Neural crest cell (in vitro differentiated cells): ENCODE measurements at regions not wholly inside any gene's neighbourhood (a gene's known extent, or its start where the extent isn't known, plus 50 kb on each side); places are given as distances from the start of the nearest gene placed in this dataset.

Source experiments
- DNase-seq: peaks from one replicate; pipeline ENCODE4 v3.0.0; 2021; ENCODE audit warnings: low read depth, mixed read lengths, low spot score
- H3K27ac Mint-ChIP-seq: one replicate; pipeline ENCODE4 v1.8.0; 2021; ENCODE audit warnings: mild to moderate bottlenecking, mixed read lengths; ENCODE audit not compliant: unreplicated experiment
- H3K27me3 Mint-ChIP-seq: 2 replicates; pipeline ENCODE4 v1.8.0; 2021; ENCODE audit warnings: low read depth, mild to moderate bottlenecking, mixed read lengths
- H3K36me3 Mint-ChIP-seq: 2 replicates; pipeline ENCODE4 v1.8.0; 2021; ENCODE audit warnings: low read depth, mild to moderate bottlenecking, mixed read lengths
- H3K4me1 Mint-ChIP-seq: 2 replicates; pipeline ENCODE4 v1.8.0; 2021; ENCODE audit warnings: mixed read lengths
- H3K4me3 Mint-ChIP-seq: one replicate; pipeline ENCODE4 v1.8.0; 2021; ENCODE audit warnings: mild to moderate bottlenecking, mixed read lengths
- H3K9me3 Mint-ChIP-seq: 2 replicates; pipeline ENCODE4 v1.8.0; 2021; ENCODE audit warnings: mixed read lengths
- TF ChIP-seq, protein P1 (sequence below): fragments of 200-600 bp; sonication (generic); conservative IDR thresholded peaks from 2 replicates; pipeline ENCODE4 v1.5.0; 2021; ENCODE audit warnings: antibody characterized with exemption, mild to moderate bottlenecking

- peaks cover 25% of the 10 kb centered on the region for H3K4me1 Mint-ChIP-seq
- TF ChIP-seq, protein P1, sequence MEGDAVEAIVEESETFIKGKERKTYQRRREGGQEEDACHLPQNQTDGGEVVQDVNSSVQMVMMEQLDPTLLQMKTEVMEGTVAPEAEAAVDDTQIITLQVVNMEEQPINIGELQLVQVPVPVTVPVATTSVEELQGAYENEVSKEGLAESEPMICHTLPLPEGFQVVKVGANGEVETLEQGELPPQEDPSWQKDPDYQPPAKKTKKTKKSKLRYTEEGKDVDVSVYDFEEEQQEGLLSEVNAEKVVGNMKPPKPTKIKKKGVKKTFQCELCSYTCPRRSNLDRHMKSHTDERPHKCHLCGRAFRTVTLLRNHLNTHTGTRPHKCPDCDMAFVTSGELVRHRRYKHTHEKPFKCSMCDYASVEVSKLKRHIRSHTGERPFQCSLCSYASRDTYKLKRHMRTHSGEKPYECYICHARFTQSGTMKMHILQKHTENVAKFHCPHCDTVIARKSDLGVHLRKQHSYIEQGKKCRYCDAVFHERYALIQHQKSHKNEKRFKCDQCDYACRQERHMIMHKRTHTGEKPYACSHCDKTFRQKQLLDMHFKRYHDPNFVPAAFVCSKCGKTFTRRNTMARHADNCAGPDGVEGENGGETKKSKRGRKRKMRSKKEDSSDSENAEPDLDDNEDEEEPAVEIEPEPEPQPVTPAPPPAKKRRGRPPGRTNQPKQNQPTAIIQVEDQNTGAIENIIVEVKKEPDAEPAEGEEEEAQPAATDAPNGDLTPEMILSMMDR = no peak
- no peaks in the 10 kb centered on the region for H3K36me3 Mint-ChIP-seq
- H3K9me3 Mint-ChIP-seq = no peaks in the 10 kb centered on the region
- no peak for DNase-seq
- no peak overlapping the region for H3K4me3 Mint-ChIP-seq
- H3K27me3 Mint-ChIP-seq = no peaks in the 10 kb centered on the region
- H3K27ac Mint-ChIP-seq = no peak overlapping the region
These were observed 1384.0 kb downstream of the ZPLD1 start for GRCh38 chr3:103818800-103819199.

- H3K27ac Mint-ChIP-seq = no peak overlapping the region
- H3K36me3 Mint-ChIP-seq = no peaks in the 10 kb centered on the region
- no peak for DNase-seq
- no peaks in the 10 kb centered on the region for H3K27me3 Mint-ChIP-seq
- TF ChIP-seq, protein P1 = no peak
- H3K9me3 Mint-ChIP-seq = peaks cover 11% of the 10 kb centered on the region
- no peak overlapping the region for H3K4me3 Mint-ChIP-seq
- peaks cover 3% of the 10 kb centered on the region for H3K4me1 Mint-ChIP-seq
These were observed 1390.8 kb downstream of the ZPLD1 start for GRCh38 chr3:103825586-103825985.

GRCh38 chr3:103829723-103830326, 1395.0 kb downstream of the ZPLD1 start:
- Mint-ChIP-seq H3K27ac (no peak overlapping the region), H3K4me1 (no peaks in the 10 kb centered on the region), H3K9me3 (peaks cover 14% of the 10 kb centered on the region), H3K4me3 (no peak overlapping the region), H3K27me3 (no peaks in the 10 kb centered on the region), H3K36me3 (no peaks in the 10 kb centered on the region)
- TF ChIP-seq, protein P1 = no peak
- DNase-seq = no peak

- Mint-ChIP-seq H3K4me1 (peaks cover 15% of the 10 kb centered on the region), H3K27ac (peak overlapping the region; percentile 37), H3K4me3 (peak overlapping the region; percentile 58), H3K9me3 (no peaks in the 10 kb centered on the region), H3K27me3 (no peaks in the 10 kb centered on the region), H3K36me3 (no peaks in the 10 kb centered on the region)
- TF ChIP-seq, protein P1 = no peak
- no peak for DNase-seq
These were observed 1412.6 kb downstream of the ZPLD1 start for GRCh38 chr3:103847081-103848062.

- Mint-ChIP-seq H3K36me3 (no peaks in the 10 kb centered on the region), H3K27me3 (no peaks in the 10 kb centered on the region), H3K4me1 (peaks cover 15% of the 10 kb centered on the region), H3K4me3 (no peak overlapping the region), H3K27ac (no peak overlapping the region), H3K9me3 (no peaks in the 10 kb centered on the region)
- DNase-seq = no peak
- TF ChIP-seq, protein P1 = no peak
These were observed 1417.0 kb downstream of the ZPLD1 start for GRCh38 chr3:103851793-103852192.
